ENCODE measurements at regions not wholly inside any gene's neighbourhood (a gene's known extent, or its start where the extent isn't known, plus 50 kb on each side); places are given as distances from the start of the nearest gene placed in this dataset.

GRCh38 chr1:239321877-239322276, 64.5 kb upstream of the CHRM3 start:
- TF ChIP-seq CTCF (IDR thresholded peaks at IDR 0.05) (no peak), POLR2A (IDR thresholded peaks at IDR 0.05) (no peak), POLR2AphosphoS5 (IDR thresholded peaks at IDR 0.05; ENCODE audit: insufficient read depth in 1 of 2, low read depth in 1 of 2) (no peak)

Data from vagina (tissue), 2 donors.